Mesenchymal stem cell (in vitro differentiated cells and primary cell): ENCODE measurements at regions not wholly inside any gene's neighbourhood (a gene's known extent, or its start where the extent isn't known, plus 50 kb on each side); places are given as distances from the start of the nearest gene placed in this dataset.

Source experiments
- DNase-seq: peaks from one replicate; pipeline ENCODE4 v3.0.0-alpha.2; 2013
- H2AFZ ChIP-seq: one replicate; pipeline ENCODE4 v1.6.1; 2013; ENCODE audit warnings: low read depth, mild to moderate bottlenecking, control low read depth, inconsistent platforms, low read length, moderate library complexity
- H2AK5ac ChIP-seq: 2 replicates; pipeline ENCODE4 v1.6.1; 2013; ENCODE audit warnings: low read length, moderate library complexity, mild to moderate bottlenecking, inconsistent platforms; ENCODE audit not compliant: severe bottlenecking
- H2BK120ac ChIP-seq: one replicate; pipeline ENCODE4 v1.6.1; 2013; ENCODE audit warnings: low read depth, mild to moderate bottlenecking, inconsistent platforms, low read length, moderate library complexity
- H2BK12ac ChIP-seq, 2 experiments: one replicate each; pipeline ENCODE4 v1.6.1; 2013; ENCODE audit warnings: inconsistent platforms in 2 of 2, low read length in 2 of 2, mild to moderate bottlenecking in 2 of 2, moderate library complexity in 2 of 2, control low read depth in 1 of 2
- H2BK15ac ChIP-seq: one replicate; pipeline ENCODE4 v1.6.1; 2013; ENCODE audit warnings: mild to moderate bottlenecking, low read depth, inconsistent platforms; ENCODE audit not compliant: poor library complexity, severe bottlenecking
- H2BK5ac ChIP-seq: 2 replicates; pipeline ENCODE4 v1.6.1; 2013; ENCODE audit warnings: low read depth, mild to moderate bottlenecking, low read length, control low read depth, inconsistent platforms; ENCODE audit not compliant: poor library complexity, severe bottlenecking
- H3K14ac ChIP-seq, 2 experiments: one replicate each; pipeline ENCODE4 v1.6.1; 2013; ENCODE audit warnings: inconsistent platforms in 2 of 2, low read length in 2 of 2, control low read depth in 1 of 2, mild to moderate bottlenecking in 1 of 2, moderate library complexity in 1 of 2
- H3K18ac ChIP-seq, 2 experiments: one replicate each; pipeline ENCODE4 v1.6.1; 2013; ENCODE audit warnings: inconsistent platforms in 2 of 2, low read length in 2 of 2, control low read depth in 1 of 2, low read depth in 1 of 2, mild to moderate bottlenecking in 1 of 2
- H3K23ac ChIP-seq, 2 experiments: one replicate each; pipeline ENCODE4 v1.6.1; 2013; ENCODE audit warnings: inconsistent platforms in 2 of 2, low read length in 2 of 2, mild to moderate bottlenecking in 2 of 2, moderate library complexity in 2 of 2, control low read depth in 1 of 2
- H3K27ac ChIP-seq: 2 replicates; pipeline ENCODE4 v1.5.1; 2013; ENCODE audit warnings: mild to moderate bottlenecking, moderate library complexity, low read length, control low read depth, inconsistent platforms; ENCODE audit not compliant: poor library complexity, severe bottlenecking
- H3K27me3 ChIP-seq, 2 experiments: 2 replicates each; pipeline versions ENCODE4 v1.6.1 to v1.7.0; 2013; ENCODE audit warnings: low read length in 2 of 2, mild to moderate bottlenecking in 2 of 2, moderate library complexity in 2 of 2, control low read depth in 1 of 2, inconsistent platforms in 1 of 2; ENCODE audit not compliant: control insufficient read depth in 1 of 2, insufficient read depth in 1 of 2
- H3K36me3 ChIP-seq, 2 experiments: 2 replicates each; pipeline versions ENCODE4 v1.6.1 to v1.7.0; 2013; ENCODE audit warnings: low read length in 2 of 2, control low read depth in 1 of 2, inconsistent platforms in 1 of 2, low read depth in 1 of 2, mild to moderate bottlenecking in 1 of 2; ENCODE audit not compliant: insufficient read depth in 2 of 2, control insufficient read depth in 1 of 2
- H3K4ac ChIP-seq, 2 experiments: one replicate each; pipeline ENCODE4 v1.6.1; 2013; ENCODE audit warnings: inconsistent platforms in 2 of 2, low read length in 2 of 2, mild to moderate bottlenecking in 2 of 2, moderate library complexity in 2 of 2, control low read depth in 1 of 2, low read depth in 1 of 2
- H3K4me1 ChIP-seq: 2 replicates; pipeline ENCODE4 v1.6.1; 2013; ENCODE audit warnings: low read depth, low read length, control low read depth; ENCODE audit not compliant: control insufficient read depth, insufficient read depth
- H3K4me2 ChIP-seq: 2 replicates; pipeline ENCODE4 v1.6.1; 2013; ENCODE audit warnings: low read length, mild to moderate bottlenecking, inconsistent platforms; ENCODE audit not compliant: poor library complexity, severe bottlenecking
- H3K4me3 ChIP-seq, 2 experiments: 2 replicates each; pipeline versions ENCODE4 v1.5.1 to v1.7.0; 2013; ENCODE audit warnings: low read length in 2 of 2, mild to moderate bottlenecking in 2 of 2, control low read depth in 1 of 2, low read depth in 1 of 2; ENCODE audit not compliant: insufficient read depth in 1 of 2
- H3K79me1 ChIP-seq: replicated peaks from 2 replicates; pipeline ENCODE4 v1.6.1; 2013; ENCODE audit warnings: mild to moderate bottlenecking, control low read depth, low read length, inconsistent platforms; ENCODE audit not compliant: poor library complexity, severe bottlenecking
- H3K9ac ChIP-seq: 2 replicates; pipeline ENCODE4 v1.7.0; 2013; ENCODE audit warnings: mild to moderate bottlenecking, low read length, moderate library complexity
- H3K9me3 ChIP-seq: 2 replicates; pipeline ENCODE4 v1.7.0; 2013; ENCODE audit warnings: mild to moderate bottlenecking, low read length; ENCODE audit not compliant: control insufficient read depth
- H4K8ac ChIP-seq: one replicate; pipeline ENCODE4 v1.6.1; 2013; ENCODE audit warnings: inconsistent platforms, mild to moderate bottlenecking, low read length, moderate library complexity
- H4K91ac ChIP-seq: one replicate; pipeline ENCODE4 v1.6.1; 2013; ENCODE audit warnings: mild to moderate bottlenecking, low read length, inconsistent platforms
- WGBS: methylation state at CpG from one replicate; pipeline ENCODE4 v1.1.7; 2013; ENCODE audit warnings: mixed read lengths; 5-methylcytosine and 5-hydroxymethylcytosine counted together

DNA sequence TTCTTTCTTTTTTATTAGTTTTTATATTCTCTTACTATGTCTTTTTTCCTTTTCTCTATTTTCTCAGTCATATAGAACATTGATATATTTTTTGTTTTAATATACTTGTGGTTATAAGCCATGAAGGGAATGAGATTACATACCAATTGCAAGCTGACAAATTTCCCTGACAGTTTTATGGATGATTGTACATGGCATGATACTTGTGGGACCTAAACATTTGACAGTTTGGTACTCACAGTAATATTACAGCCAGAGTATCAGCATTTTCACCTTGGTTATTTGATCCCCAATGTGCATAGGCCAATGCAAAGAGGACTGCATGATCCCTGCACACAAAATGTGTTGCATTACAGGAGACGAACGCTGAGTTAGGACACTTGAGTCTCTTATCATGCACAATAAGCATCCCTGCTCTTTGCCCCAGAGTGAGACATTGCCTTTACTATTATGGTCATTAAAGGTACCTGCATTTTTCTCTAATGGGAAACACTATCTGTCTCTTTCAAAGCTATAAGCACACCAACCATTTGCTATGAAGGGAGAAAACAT, 713.4 kb upstream of the PCDH20 start:
- no peak overlapping the region for H3K14ac ChIP-seq
- 48% methylated on average over 2 of the region's 2 CpGs for WGBS
- H4K8ac ChIP-seq, result no peak overlapping the region
- no peak overlapping the region for H3K27ac ChIP-seq
- H3K4ac ChIP-seq, result no peak overlapping the region
- no peaks in the 10 kb centered on the region for H3K4me1 ChIP-seq
- peaks cover 4% of the 10 kb centered on the region for H3K9me3 ChIP-seq
- H2BK15ac ChIP-seq, result no peak overlapping the region
- H2BK12ac ChIP-seq, result no peak overlapping the region
- no peaks in the 10 kb centered on the region for H3K36me3 ChIP-seq
- no peaks in the 10 kb centered on the region for H3K27me3 ChIP-seq
- H3K4me2 ChIP-seq, result no peak overlapping the region
- no peak for DNase-seq
- H3K18ac ChIP-seq, result no peak overlapping the region
- no peak overlapping the region for H3K4me3 ChIP-seq
- no peak overlapping the region for H2BK5ac ChIP-seq
- H2AFZ ChIP-seq, result no peak overlapping the region
- no peak overlapping the region for H2AK5ac ChIP-seq
- no peak overlapping the region for H3K23ac ChIP-seq
- no peak overlapping the region for H3K9ac ChIP-seq
- H3K79me1 ChIP-seq, result no peaks in the 10 kb centered on the region
- no peak overlapping the region for H4K91ac ChIP-seq
- no peak overlapping the region for H2BK120ac ChIP-seq

DNA sequence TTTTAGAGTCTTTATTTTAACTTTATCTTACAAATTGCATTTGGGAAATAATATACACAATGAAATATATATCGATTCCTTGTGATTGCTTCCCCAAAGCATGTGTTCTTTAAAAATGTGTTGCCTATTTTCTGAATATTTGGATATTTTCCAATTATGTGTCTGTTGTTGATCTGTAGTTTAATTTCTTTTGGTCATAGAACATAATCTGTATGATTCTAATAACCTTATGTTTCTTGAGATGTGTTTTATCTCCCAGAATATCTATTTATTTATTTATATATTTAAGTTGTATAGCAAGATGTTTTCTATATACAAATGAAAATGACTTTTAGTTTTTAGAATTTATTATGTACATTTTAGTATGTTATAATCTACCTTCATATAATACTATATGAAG, 710.8 kb upstream of the PCDH20 start:
- Histone ChIP-seq H3K14ac (no peak overlapping the region), H3K27ac (no peak overlapping the region), H3K9ac (no peak overlapping the region), H2BK12ac (no peak overlapping the region), H2BK15ac (no peak overlapping the region), H3K4ac (no peak overlapping the region), H3K36me3 (no peaks in the 10 kb centered on the region), H3K9me3 (peaks cover 4% of the 10 kb centered on the region), H3K27me3 (no peaks in the 10 kb centered on the region), H3K4me2 (no peak overlapping the region), H2AK5ac (no peak overlapping the region), H3K79me1 (no peaks in the 10 kb centered on the region), H3K18ac (no peak overlapping the region), H4K91ac (no peak overlapping the region), H3K4me3 (no peak overlapping the region), H2BK5ac (no peak overlapping the region), H3K23ac (no peak overlapping the region), H2BK120ac (no peak overlapping the region), H2AFZ (no peak overlapping the region), H4K8ac (no peak overlapping the region), H3K4me1 (no peaks in the 10 kb centered on the region)
- no peak for DNase-seq
- WGBS, result no CpG with 5 or more reads among the region's 1 CpG

DNA sequence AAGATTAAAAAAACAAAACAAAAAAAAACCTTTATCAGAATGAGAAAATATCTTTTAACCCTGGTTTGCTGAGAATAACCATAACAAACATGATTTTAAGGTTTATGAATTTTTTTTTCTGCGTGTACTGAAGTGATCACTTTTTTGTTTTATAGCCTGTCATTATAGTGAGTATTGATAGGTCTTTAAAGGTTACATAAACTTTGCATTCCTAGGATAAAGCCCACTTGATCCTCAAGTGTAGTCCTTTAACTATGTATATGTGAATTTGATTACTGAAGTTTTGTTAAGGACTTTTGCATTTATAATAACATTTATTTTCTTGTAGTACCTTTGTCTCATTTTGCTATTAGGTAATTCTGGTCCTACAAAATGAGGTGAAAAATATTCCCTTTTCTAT, 709.8 kb upstream of the PCDH20 start:
- Histone ChIP-seq H3K14ac (no peak overlapping the region), H4K8ac (no peak overlapping the region), H2BK15ac (no peak overlapping the region), H2AK5ac (no peak overlapping the region), H3K9ac (no peak overlapping the region), H3K4ac (no peak overlapping the region), H3K18ac (no peak overlapping the region), H3K4me2 (no peak overlapping the region), H2BK5ac (no peak overlapping the region), H3K9me3 (no peaks in the 10 kb centered on the region), H3K4me3 (no peak overlapping the region), H3K27ac (no peak overlapping the region), H2BK120ac (no peak overlapping the region), H4K91ac (no peak overlapping the region), H3K4me1 (no peaks in the 10 kb centered on the region), H3K27me3 (no peaks in the 10 kb centered on the region), H3K79me1 (no peaks in the 10 kb centered on the region), H3K23ac (no peak overlapping the region), H2AFZ (no peak overlapping the region), H3K36me3 (no peaks in the 10 kb centered on the region), H2BK12ac (no peak overlapping the region)
- DNase-seq, result no peak
- no CpG with 5 or more reads among the region's 1 CpG for WGBS

DNA sequence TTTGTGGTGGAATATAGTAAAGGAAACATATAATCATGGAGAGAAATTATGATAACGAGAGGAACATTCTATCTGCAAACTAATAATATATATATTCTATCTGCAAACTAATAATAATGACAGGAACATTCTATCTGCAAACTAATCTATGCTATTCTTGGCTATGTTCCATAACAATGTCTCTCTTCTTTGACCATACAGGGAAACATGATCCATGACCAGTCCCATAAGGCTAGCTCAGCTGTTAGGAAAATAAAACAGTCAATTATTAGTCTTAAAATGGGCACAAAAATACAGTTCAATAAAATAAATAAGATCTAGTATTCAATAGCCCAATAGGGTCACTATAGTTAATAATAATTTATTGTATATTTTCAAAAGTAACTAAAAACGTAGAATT, 707.8 kb upstream of the PCDH20 start:
- no peaks in the 10 kb centered on the region for H3K27me3 ChIP-seq
- 80% methylated on average over 1 of the region's 2 CpGs for WGBS

More for the DNA sequence above, 707.8 kb upstream of the PCDH20 start:
- Histone ChIP-seq H2BK5ac (no peak overlapping the region), H3K18ac (no peak overlapping the region), H3K4me3 (no peak overlapping the region), H3K27ac (no peak overlapping the region), H3K36me3 (no peaks in the 10 kb centered on the region), H3K9me3 (no peaks in the 10 kb centered on the region), H3K79me1 (no peaks in the 10 kb centered on the region), H3K4me2 (no peak overlapping the region), H3K9ac (no peak overlapping the region), H2AFZ (no peak overlapping the region), H3K4ac (no peak overlapping the region), H3K14ac (no peak overlapping the region), H2BK120ac (no peak overlapping the region), H4K91ac (no peak overlapping the region), H4K8ac (no peak overlapping the region), H2AK5ac (no peak overlapping the region), H3K4me1 (no peaks in the 10 kb centered on the region), H2BK12ac (no peak overlapping the region), H3K23ac (no peak overlapping the region), H2BK15ac (no peak overlapping the region)
- DNase-seq, result no peak
